ENCODE measurements at regions not wholly inside any gene's neighbourhood (a gene's known extent, or its start where the extent isn't known, plus 50 kb on each side); places are given as distances from the start of the nearest gene placed in this dataset.

- H3K27me3 ChIP-seq (ENCODE audit: insufficient read depth, low read depth, severe bottlenecking) = no peaks in the 10 kb centered on the region
- DNase-seq = no peak
- H3K9me3 ChIP-seq (ENCODE audit: severe bottlenecking) = no peaks in the 10 kb centered on the region
- H3K27ac ChIP-seq = no peak overlapping the region
- no peak overlapping the region for H3K4me3 ChIP-seq (ENCODE audit: low read depth, low read length)
- no peaks in the 10 kb centered on the region for H3K36me3 ChIP-seq
- TF ChIP-seq, protein P1, sequence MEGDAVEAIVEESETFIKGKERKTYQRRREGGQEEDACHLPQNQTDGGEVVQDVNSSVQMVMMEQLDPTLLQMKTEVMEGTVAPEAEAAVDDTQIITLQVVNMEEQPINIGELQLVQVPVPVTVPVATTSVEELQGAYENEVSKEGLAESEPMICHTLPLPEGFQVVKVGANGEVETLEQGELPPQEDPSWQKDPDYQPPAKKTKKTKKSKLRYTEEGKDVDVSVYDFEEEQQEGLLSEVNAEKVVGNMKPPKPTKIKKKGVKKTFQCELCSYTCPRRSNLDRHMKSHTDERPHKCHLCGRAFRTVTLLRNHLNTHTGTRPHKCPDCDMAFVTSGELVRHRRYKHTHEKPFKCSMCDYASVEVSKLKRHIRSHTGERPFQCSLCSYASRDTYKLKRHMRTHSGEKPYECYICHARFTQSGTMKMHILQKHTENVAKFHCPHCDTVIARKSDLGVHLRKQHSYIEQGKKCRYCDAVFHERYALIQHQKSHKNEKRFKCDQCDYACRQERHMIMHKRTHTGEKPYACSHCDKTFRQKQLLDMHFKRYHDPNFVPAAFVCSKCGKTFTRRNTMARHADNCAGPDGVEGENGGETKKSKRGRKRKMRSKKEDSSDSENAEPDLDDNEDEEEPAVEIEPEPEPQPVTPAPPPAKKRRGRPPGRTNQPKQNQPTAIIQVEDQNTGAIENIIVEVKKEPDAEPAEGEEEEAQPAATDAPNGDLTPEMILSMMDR (IDR thresholded peaks at IDR 0.05; ENCODE audit: low read depth, low read length) = no peak
Measured at GRCh38 chr18:1895456-1896185, 675.7 kb downstream of the METTL4 start.

GRCh38 chr18:1906421-1906820 lies 664.9 kb downstream of the METTL4 start:
- no peak overlapping the region for H3K4me3 ChIP-seq (ENCODE audit: low read depth, low read length)
- H3K36me3 ChIP-seq = no peaks in the 10 kb centered on the region
- no peak for DNase-seq
- TF ChIP-seq, protein P1 (IDR thresholded peaks at IDR 0.05; ENCODE audit: low read depth, low read length) = no peak
- H3K27me3 ChIP-seq (ENCODE audit: insufficient read depth, low read depth, severe bottlenecking) = no peaks in the 10 kb centered on the region
- no peak overlapping the region for H3K27ac ChIP-seq
- H3K9me3 ChIP-seq (ENCODE audit: severe bottlenecking) = peaks cover 4% of the 10 kb centered on the region

DNA sequence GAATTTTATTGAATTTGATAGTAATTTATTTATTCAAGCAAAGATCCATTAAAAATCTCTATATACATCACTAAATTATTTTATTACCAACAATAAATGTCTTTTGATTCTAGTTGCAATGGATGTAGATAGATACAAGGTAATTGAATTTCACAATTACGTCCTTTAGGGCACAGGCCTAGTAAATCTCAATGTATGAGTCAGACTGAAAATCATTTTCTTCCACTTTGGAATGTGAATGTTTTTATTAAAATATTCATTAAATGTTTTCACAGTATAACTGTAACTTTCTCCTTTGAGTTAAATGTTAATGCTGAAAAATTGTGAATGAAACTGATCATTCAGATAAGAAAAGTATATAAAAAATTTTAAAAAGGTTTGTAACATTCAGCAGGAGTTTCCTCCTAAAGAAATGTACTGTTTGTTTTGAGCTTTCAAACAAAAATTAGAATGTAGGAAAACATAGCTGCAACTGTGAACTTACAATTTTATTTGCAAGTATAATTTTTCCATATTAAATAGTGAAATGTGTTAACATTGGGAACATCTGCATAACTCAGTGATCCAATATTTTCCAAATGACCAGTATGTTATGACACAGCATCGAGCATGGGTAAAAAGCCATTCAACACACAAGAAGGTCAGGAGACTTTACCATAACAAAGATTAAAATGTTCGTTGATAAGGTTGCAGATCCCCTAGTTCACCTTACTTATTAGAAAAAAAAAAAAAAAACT lies 663.7 kb downstream of the METTL4 start:
- TF ChIP-seq, protein P1 (IDR thresholded peaks at IDR 0.05; ENCODE audit: low read depth, low read length) = no peak
- H3K36me3 ChIP-seq = no peaks in the 10 kb centered on the region
- H3K4me3 ChIP-seq (ENCODE audit: low read depth, low read length) = no peak overlapping the region
- H3K9me3 ChIP-seq (ENCODE audit: severe bottlenecking) = peaks cover 7% of the 10 kb centered on the region
- DNase-seq = no peak
- no peak overlapping the region for H3K27ac ChIP-seq
- no peaks in the 10 kb centered on the region for H3K27me3 ChIP-seq (ENCODE audit: insufficient read depth, low read depth, severe bottlenecking)

GRCh38 chr18:1914489-1914888 lies 656.8 kb downstream of the METTL4 start:
- Histone ChIP-seq H3K4me3 (ENCODE audit: low read depth, low read length) (no peak overlapping the region), H3K9me3 (ENCODE audit: severe bottlenecking) (peaks cover 15% of the 10 kb centered on the region), H3K27me3 (ENCODE audit: insufficient read depth, low read depth, severe bottlenecking) (no peaks in the 10 kb centered on the region), H3K27ac (no peak overlapping the region), H3K36me3 (no peaks in the 10 kb centered on the region)
- TF ChIP-seq, protein P1 (IDR thresholded peaks at IDR 0.05; ENCODE audit: low read depth, low read length) = peak; percentile 65
- DNase-seq = peak; percentile 20

DNA sequence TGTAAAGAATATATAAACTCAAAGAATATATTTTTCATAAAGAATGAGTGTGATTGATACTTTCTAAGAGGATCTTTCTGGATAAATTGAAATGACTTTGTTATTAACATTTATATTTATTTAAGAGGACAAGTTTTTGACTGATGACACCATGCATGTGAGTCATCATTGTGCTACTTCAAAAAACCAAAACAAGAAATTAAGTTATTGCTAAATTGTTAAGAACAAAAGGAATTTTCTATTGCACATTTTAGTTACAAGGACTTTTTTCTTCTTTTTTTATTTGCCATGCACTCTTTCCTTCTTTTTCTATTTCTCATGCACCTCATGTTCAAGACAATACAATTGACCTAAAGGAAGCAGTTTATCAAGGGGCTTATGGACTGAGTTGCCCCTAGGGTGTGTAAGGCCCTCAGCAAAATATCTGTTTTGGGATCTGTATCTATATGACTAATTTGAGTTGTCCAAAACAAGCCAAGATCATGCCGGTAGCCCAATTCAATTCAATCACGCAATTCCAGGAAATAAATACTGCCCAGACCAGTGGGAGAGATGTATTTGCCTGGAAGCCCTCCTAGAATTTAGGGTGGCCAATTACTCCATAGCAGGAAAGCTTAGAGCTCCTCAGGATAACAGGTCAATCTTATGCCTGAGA lies 654.3 kb downstream of the METTL4 start:
- no peaks in the 10 kb centered on the region for H3K36me3 ChIP-seq
- H3K27me3 ChIP-seq (ENCODE audit: insufficient read depth, low read depth, severe bottlenecking) = no peaks in the 10 kb centered on the region
- H3K9me3 ChIP-seq (ENCODE audit: severe bottlenecking) = peaks cover 11% of the 10 kb centered on the region
- TF ChIP-seq, protein P1 (IDR thresholded peaks at IDR 0.05; ENCODE audit: low read depth, low read length) = no peak
- no peak for DNase-seq
- no peak overlapping the region for H3K4me3 ChIP-seq (ENCODE audit: low read depth, low read length)
- H3K27ac ChIP-seq = no peak overlapping the region
